ENCODE measurements at regions not wholly inside any gene's neighbourhood (a gene's known extent, or its start where the extent isn't known, plus 50 kb on each side); places are given as distances from the start of the nearest gene placed in this dataset.

- TF ChIP-seq CTCF (IDR thresholded peaks at IDR 0.05; ENCODE audit: insufficient read depth, low read length) (no peak), POLR2AphosphoS5 (IDR thresholded peaks at IDR 0.05; ENCODE audit: low read depth) (no peak), GABPA (IDR thresholded peaks at IDR 0.05; ENCODE audit: low read depth) (no peak), REST (IDR thresholded peaks at IDR 0.05; ENCODE audit: insufficient replicate concordance, low read depth) (no peak)
Observed at GRCh38 chr4:64614276-64614675, 205.0 kb upstream of the TECRL start.
